HL-60 (cell line): ENCODE measurements at regions not wholly inside any gene's neighbourhood (a gene's known extent, or its start where the extent isn't known, plus 50 kb on each side); places are given as distances from the start of the nearest gene placed in this dataset.

ENCODE experiments used
- DNase-seq, 2 experiments: peaks; one replicate each; pipeline ENCODE4 v3.0.0-alpha.2; 2010 to 2020; ENCODE audit warnings: low read depth in 1 of 2, low spot score in 1 of 2
- H3K27ac ChIP-seq: fragments of 250-450 bp; sonication (Bioruptor Pico); replicated peaks from 2 replicates; pipeline ENCODE4 v1.5.1; 2020; ENCODE audit warnings: mild to moderate bottlenecking, moderate library complexity
- H3K27me3 ChIP-seq: fragments of 250-450 bp; sonication (Bioruptor Pico); 2 replicates; pipeline ENCODE4 v1.5.1; 2021; ENCODE audit warnings: mild to moderate bottlenecking, moderate library complexity; ENCODE audit not compliant: insufficient read depth, poor library complexity, severe bottlenecking
- H3K4me3 ChIP-seq: replicated peaks from 2 replicates; pipeline ENCODE4 v1.5.1; 2011; ENCODE audit warnings: mild to moderate bottlenecking, control low read depth, low read length; ENCODE audit not compliant: insufficient read depth
- GABPA ChIP-seq: IDR thresholded peaks from 2 replicates; pipeline ENCODE4 v1.6.1; 2012; ENCODE audit warnings: low read depth
- POLR2AphosphoS5 ChIP-seq: IDR thresholded peaks from 2 replicates; pipeline ENCODE4 v1.6.1; 2012; ENCODE audit warnings: low read depth
- SPI1 ChIP-seq: IDR thresholded peaks from 2 replicates; pipeline ENCODE4 v1.6.1; 2012; ENCODE audit warnings: low read depth, mild to moderate bottlenecking, borderline replicate concordance
- TF ChIP-seq, protein P1 (sequence below): IDR thresholded peaks from one replicate; pipeline ENCODE4 v1.5.1; 2011; ENCODE audit warnings: low read length, control low read depth, inconsistent platforms; ENCODE audit not compliant: insufficient read depth
- TF ChIP-seq, protein P2 (sequence below): IDR thresholded peaks from 2 replicates; pipeline ENCODE4 v1.6.1; 2012; ENCODE audit warnings: low read depth; ENCODE audit not compliant: insufficient replicate concordance

DNA sequence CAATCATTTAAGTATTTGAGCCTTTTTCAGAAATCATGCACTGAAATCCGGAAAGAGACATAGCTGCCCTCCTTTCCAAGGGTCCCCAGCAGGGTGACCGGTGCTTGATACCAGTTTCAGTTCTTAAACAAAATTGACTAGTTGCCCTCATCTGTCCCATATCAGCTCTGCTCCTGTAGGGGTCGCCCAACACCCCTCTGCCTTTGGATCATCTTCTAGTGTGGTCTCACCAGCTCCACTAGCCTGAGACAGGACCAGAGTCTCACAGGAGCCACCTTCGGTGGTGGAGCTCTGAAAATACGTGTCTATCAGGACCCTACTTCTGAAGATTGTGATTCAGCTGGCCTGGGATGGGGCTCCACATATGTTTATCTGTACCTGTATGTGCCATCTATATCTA, 428.2 kb downstream of the ENC1 start:
- TF ChIP-seq GABPA (no peak), POLR2AphosphoS5 (no peak), SPI1 (no peak)
- TF ChIP-seq, protein P1, sequence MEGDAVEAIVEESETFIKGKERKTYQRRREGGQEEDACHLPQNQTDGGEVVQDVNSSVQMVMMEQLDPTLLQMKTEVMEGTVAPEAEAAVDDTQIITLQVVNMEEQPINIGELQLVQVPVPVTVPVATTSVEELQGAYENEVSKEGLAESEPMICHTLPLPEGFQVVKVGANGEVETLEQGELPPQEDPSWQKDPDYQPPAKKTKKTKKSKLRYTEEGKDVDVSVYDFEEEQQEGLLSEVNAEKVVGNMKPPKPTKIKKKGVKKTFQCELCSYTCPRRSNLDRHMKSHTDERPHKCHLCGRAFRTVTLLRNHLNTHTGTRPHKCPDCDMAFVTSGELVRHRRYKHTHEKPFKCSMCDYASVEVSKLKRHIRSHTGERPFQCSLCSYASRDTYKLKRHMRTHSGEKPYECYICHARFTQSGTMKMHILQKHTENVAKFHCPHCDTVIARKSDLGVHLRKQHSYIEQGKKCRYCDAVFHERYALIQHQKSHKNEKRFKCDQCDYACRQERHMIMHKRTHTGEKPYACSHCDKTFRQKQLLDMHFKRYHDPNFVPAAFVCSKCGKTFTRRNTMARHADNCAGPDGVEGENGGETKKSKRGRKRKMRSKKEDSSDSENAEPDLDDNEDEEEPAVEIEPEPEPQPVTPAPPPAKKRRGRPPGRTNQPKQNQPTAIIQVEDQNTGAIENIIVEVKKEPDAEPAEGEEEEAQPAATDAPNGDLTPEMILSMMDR: no peak
- TF ChIP-seq, protein P2, sequence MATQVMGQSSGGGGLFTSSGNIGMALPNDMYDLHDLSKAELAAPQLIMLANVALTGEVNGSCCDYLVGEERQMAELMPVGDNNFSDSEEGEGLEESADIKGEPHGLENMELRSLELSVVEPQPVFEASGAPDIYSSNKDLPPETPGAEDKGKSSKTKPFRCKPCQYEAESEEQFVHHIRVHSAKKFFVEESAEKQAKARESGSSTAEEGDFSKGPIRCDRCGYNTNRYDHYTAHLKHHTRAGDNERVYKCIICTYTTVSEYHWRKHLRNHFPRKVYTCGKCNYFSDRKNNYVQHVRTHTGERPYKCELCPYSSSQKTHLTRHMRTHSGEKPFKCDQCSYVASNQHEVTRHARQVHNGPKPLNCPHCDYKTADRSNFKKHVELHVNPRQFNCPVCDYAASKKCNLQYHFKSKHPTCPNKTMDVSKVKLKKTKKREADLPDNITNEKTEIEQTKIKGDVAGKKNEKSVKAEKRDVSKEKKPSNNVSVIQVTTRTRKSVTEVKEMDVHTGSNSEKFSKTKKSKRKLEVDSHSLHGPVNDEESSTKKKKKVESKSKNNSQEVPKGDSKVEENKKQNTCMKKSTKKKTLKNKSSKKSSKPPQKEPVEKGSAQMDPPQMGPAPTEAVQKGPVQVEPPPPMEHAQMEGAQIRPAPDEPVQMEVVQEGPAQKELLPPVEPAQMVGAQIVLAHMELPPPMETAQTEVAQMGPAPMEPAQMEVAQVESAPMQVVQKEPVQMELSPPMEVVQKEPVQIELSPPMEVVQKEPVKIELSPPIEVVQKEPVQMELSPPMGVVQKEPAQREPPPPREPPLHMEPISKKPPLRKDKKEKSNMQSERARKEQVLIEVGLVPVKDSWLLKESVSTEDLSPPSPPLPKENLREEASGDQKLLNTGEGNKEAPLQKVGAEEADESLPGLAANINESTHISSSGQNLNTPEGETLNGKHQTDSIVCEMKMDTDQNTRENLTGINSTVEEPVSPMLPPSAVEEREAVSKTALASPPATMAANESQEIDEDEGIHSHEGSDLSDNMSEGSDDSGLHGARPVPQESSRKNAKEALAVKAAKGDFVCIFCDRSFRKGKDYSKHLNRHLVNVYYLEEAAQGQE: no peak
- peak in 1 of 2 experiments; percentile 7 for DNase-seq
- no peak overlapping the region for H3K4me3 ChIP-seq

DNA sequence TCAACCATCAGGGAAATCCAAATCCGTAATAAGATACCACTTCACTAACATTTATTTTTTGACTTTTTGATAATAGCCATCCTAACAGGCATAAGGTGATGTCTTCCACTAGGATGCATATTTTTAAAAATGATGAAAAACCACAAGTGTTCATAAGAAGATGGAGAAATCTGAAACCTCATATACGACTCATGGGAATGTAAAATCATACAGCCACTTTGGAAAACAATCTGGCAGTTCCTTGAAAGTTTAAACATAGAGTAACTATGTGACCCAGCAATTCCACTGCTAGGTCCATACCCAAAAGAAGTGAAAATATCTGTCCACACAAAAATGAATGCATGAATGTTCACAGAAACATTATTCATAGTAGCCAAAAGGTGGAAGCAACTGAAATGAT, 431.0 kb downstream of the ENC1 start:
- TF ChIP-seq, protein P1: no peak
- TF ChIP-seq SPI1 (no peak), GABPA (no peak), POLR2AphosphoS5 (no peak)
- TF ChIP-seq, protein P2: no peak
- Histone ChIP-seq H3K27me3 (no peaks in the 10 kb centered on the region), H3K27ac (no peak overlapping the region), H3K4me3 (no peak overlapping the region)
- no peak for DNase-seq

More for the DNA sequence above, 428.2 kb downstream of the ENC1 start:
- H3K27me3 ChIP-seq: no peaks in the 10 kb centered on the region
- H3K27ac ChIP-seq: no peak overlapping the region

DNA sequence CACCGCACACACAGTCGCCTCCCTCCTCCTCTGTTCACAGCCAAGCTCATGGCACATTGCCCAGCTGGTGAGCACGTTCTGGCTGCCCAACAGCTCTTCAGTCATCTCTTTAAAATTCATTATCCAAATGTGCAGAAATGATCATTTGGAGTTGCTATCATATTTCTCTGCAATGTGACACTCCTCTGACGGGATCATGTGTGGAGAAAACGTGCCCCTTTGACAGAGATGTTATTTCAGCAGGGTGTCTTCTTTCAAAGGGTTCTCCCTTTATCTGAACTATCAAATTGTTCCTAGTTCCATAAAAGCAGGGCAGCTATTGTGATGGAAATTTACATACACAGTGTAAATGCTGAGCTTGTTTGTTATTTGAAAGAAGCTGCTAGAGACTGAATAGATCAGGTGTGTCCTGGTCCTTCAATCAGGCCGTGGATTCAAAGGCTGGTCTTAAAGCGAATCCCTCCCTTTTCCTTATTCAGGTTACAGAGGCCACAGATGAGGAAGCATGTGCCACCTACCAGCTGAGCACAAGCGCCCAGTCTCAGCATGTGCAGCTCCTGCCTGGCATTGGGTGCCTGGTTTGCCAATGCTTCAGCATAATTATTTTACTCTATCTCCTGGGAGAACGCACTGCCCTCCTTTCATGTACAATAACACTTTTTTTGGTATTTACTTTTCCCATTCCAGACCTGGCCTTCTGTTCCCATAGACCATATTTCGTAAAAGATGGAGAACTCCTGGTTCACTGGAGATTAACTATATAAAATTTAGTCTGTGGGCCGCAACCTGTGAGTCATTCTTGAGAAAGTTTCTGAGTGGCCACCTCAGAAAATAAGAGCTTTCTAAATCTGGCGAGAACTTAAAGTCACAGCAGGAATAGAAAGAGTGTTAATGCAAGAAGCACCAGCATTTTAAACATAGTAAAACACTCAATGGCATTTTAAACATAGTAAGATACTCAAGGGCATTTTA, 433.7 kb downstream of the ENC1 start:
- TF ChIP-seq SPI1: no peak
- TF ChIP-seq, protein P1: no peak
- no peak for TF ChIP-seq POLR2AphosphoS5
- TF ChIP-seq, protein P2: no peak
- no peak for TF ChIP-seq GABPA
- H3K27ac ChIP-seq: no peak overlapping the region
- DNase-seq: no peak
- no peak overlapping the region for H3K4me3 ChIP-seq
- H3K27me3 ChIP-seq: no peaks in the 10 kb centered on the region
